ENCODE measurements at regions not wholly inside any gene's neighbourhood (a gene's known extent, or its start where the extent isn't known, plus 50 kb on each side); places are given as distances from the start of the nearest gene placed in this dataset.
A peak's percentile ranks its signal among the peaks of the same experiment; 100 is the strongest.

- H4K20me1 ChIP-seq (ENCODE audit: insufficient read depth, low read length): no peaks in the 10 kb centered on the region
- in situ Hi-C loops (cut with HindIII; ENCODE audit: extremely low pct_ligation_motif_present, low pct_unique_long_range_greater_than_20kb): loop anchor here (25.0 kb wide), 2 partner anchors 111 to 261 kb away; no protein-coding TSS in a partner anchor
- FAIRE-seq: no peak
- no peak overlapping the region for H3K27ac ChIP-seq (ENCODE audit: extremely low read length, insufficient read depth, low read length)
- 64% methylated on average over 7 of the region's 7 CpGs for WGBS (ENCODE audit: low lambda C conversion rate)
- BruUV-seq (replicated peaks): no TSS peak
- H3K9ac ChIP-seq (ENCODE audit: insufficient read depth, low read depth, low read length): no peak overlapping the region
- intact Hi-C loops (cut with micrococcal nuclease; ENCODE audit: unreplicated experiment): loop anchor here (1.0 to 10.0 kb wide), 5 partner anchors 75 to 296 kb away; no protein-coding TSS in a partner anchor
- no peak overlapping the region for H3K4me3 ChIP-seq (replicated peaks in 1 of 3; ENCODE audit: insufficient read depth in 1 of 3, low read depth in 2 of 3, low read length in 3 of 3)
- H2AFZ ChIP-seq (ENCODE audit: low read length): no peak overlapping the region
- H3K4me2 ChIP-seq (ENCODE audit: low read depth, low read length): peak overlapping the region; percentile 54
- no peaks in the 10 kb centered on the region for H3K27me3 ChIP-seq (ENCODE audit: control insufficient read depth in 1 of 2, insufficient read depth in 2 of 2, low read length in 2 of 2)
- no peaks in the 10 kb centered on the region for H3K9me3 ChIP-seq (ENCODE audit: low read length)
- DNase-seq (ENCODE audit: low spot score): no peak
- TF ChIP-seq, protein P1, sequence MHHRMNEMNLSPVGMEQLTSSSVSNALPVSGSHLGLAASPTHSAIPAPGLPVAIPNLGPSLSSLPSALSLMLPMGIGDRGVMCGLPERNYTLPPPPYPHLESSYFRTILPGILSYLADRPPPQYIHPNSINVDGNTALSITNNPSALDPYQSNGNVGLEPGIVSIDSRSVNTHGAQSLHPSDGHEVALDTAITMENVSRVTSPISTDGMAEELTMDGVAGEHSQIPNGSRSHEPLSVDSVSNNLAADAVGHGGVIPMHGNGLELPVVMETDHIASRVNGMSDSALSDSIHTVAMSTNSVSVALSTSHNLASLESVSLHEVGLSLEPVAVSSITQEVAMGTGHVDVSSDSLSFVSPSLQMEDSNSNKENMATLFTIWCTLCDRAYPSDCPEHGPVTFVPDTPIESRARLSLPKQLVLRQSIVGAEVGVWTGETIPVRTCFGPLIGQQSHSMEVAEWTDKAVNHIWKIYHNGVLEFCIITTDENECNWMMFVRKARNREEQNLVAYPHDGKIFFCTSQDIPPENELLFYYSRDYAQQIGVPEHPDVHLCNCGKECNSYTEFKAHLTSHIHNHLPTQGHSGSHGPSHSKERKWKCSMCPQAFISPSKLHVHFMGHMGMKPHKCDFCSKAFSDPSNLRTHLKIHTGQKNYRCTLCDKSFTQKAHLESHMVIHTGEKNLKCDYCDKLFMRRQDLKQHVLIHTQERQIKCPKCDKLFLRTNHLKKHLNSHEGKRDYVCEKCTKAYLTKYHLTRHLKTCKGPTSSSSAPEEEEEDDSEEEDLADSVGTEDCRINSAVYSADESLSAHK (CRISPR knock-in tag; IDR thresholded peaks at IDR 0.05; ENCODE audit: borderline replicate concordance): no peak
- TF ChIP-seq E2F1 (CRISPR knock-in tag; IDR thresholded peaks at IDR 0.05): no peak
- H3K36me3 ChIP-seq (replicated peaks in 1 of 2; ENCODE audit: control insufficient read depth in 1 of 2, insufficient read depth in 2 of 2, low read length in 2 of 2): no peaks in the 10 kb centered on the region
- H3K79me2 ChIP-seq (ENCODE audit: insufficient read depth, low read length): no peaks in the 10 kb centered on the region
- POLR2A ChIA-PET: interaction anchor here (0.5 to 1.8 kb wide), 5 partner anchors 43 to 290 kb away, joined by 3 to 6 read pairs (median 5); partner anchors contain the start of gene PARVA
- peaks cover 26% of the 10 kb centered on the region for H3K4me1 ChIP-seq (ENCODE audit: insufficient read depth, low read length)
- no peak; the same call in 2 of the 3 replicates for ATAC-seq
- CTCF ChIA-PET (ENCODE audit: low intra/inter-chr PET ratio, low total read pairs): interaction anchor here (1.5 to 3.6 kb wide), 3 partner anchors 44 to 295 kb away, joined by 3 to 20 read pairs (median 7); no protein-coding TSS in a partner anchor
Observed at GRCh38 chr11:12598330-12599256, 75.6 kb upstream of the TEAD1 start.

All from HepG2 (cell line).